GM12878 (cell line): ENCODE measurements at regions not wholly inside any gene's neighbourhood (a gene's known extent, or its start where the extent isn't known, plus 50 kb on each side); places are given as distances from the start of the nearest gene placed in this dataset.
"Not testable (repeated sequence)": the region's sequence is repeated elsewhere in the genome, so short reads cannot be mapped to it uniquely, and the experiment has no call there.

Experiments used
- ATAC-seq: fragments of 200-7000 bp; cut with Tn5 transposase; 3 replicates; pipeline ENCODE4 v1.9.1; 2020; ENCODE audit warnings: mild to moderate bottlenecking, moderate library complexity
- BruUV-seq: library from RNA; stranded (reverse); fragments of 400-500 nt; replicated peaks from 2 replicates; lab custom pipeline; 2021; lab: Mats Ljungman, UMichigan
- CTCF ChIA-PET: fragments of 300-600 bp; sonication (Branson Sonifier 250); formaldehyde crosslinking; extraction: SDS; loops from one replicate; lab custom pipeline; 2021; ENCODE audit warnings: inconsistent platforms; lab: Yijun Ruan, JAX
- POLR2A ChIA-PET: fragments of 350-600 bp; formaldehyde crosslinking; extraction: SDS; loops from one replicate; lab custom pipeline; 2021; ENCODE audit warnings: inconsistent platforms; lab: Charles Lee
- RAD21 ChIA-PET: fragments of 300-600 bp; sonication (Branson Sonifier 250); formaldehyde crosslinking; loops from one replicate; lab custom pipeline; 2023; ENCODE audit warnings: antibody characterized with exemption; ENCODE audit not compliant: unreplicated experiment; lab: Charles Lee
- SMC1A ChIA-PET: fragments of 300-600 bp; sonication (Branson Sonifier 250); formaldehyde crosslinking; loops from one replicate; lab custom pipeline; 2023; ENCODE audit not compliant: unreplicated experiment, uncharacterized antibody; lab: Charles Lee
- DNase-seq: peaks from one replicate; pipeline ENCODE4 v3.0.0-alpha.2; 2011; ENCODE audit warnings: low read depth, low spot score
- FAIRE-seq: peaks from 3 replicates; lab custom pipeline; 2011; peaks lifted over from hg19 to GRCh38; lab: Jason Lieb, UNC
- H2AFZ ChIP-seq: 2 replicates; pipeline ENCODE4 v1.6.0; 2011; ENCODE audit warnings: low read depth, low read length, control low read depth; ENCODE audit not compliant: control insufficient read depth
- H3K27ac ChIP-seq: 2 replicates; pipeline ENCODE4 v1.5.1; 2011; ENCODE audit warnings: control low read depth; ENCODE audit not compliant: control insufficient read depth, insufficient read depth
- H3K27me3 ChIP-seq, 2 experiments: replicated peaks in 1 of 2; 2 replicates each; pipeline versions ENCODE4 v1.6.0 to v1.6.1; 2011; ENCODE audit warnings: low read length in 1 of 2; ENCODE audit not compliant: control insufficient read depth in 2 of 2, insufficient read depth in 2 of 2
- H3K36me3 ChIP-seq, 2 experiments: 2 replicates each; pipeline ENCODE4 v1.5.1; 2011; ENCODE audit warnings: low read length in 1 of 2; ENCODE audit not compliant: control insufficient read depth in 2 of 2, insufficient read depth in 2 of 2
- H3K4me1 ChIP-seq: 2 replicates; pipeline ENCODE4 v1.6.1; 2011; ENCODE audit warnings: mild to moderate bottlenecking, low read length, moderate library complexity, mixed read lengths; ENCODE audit not compliant: control insufficient read depth, insufficient read depth
- H3K4me2 ChIP-seq: 2 replicates; pipeline ENCODE4 v1.6.0; 2011; ENCODE audit warnings: control low read depth; ENCODE audit not compliant: control insufficient read depth, insufficient read depth
- H3K4me3 ChIP-seq: fragments of 200-600 bp; sonication (generic); 2 replicates; pipeline ENCODE4 v1.5.1; 2016
- H3K79me2 ChIP-seq: 2 replicates; pipeline ENCODE4 v1.6.0; 2011; ENCODE audit warnings: low read length; ENCODE audit not compliant: control insufficient read depth, insufficient read depth
- H3K9ac ChIP-seq: 2 replicates; pipeline ENCODE4 v1.8.0; 2011; ENCODE audit warnings: low read length, control low read depth, mixed read lengths; ENCODE audit not compliant: control insufficient read depth, insufficient read depth
- H3K9me3 ChIP-seq: replicated peaks from 3 replicates; pipeline ENCODE4 v1.5.1; 2011; ENCODE audit warnings: mild to moderate bottlenecking, low read length; ENCODE audit not compliant: control insufficient read depth, insufficient read depth
- H4K20me1 ChIP-seq: 2 replicates; pipeline ENCODE4 v1.6.0; 2011; ENCODE audit not compliant: control insufficient read depth, insufficient read depth
- ATF3 ChIP-seq: IDR thresholded peaks from 2 replicates; pipeline ENCODE4 v1.6.1; 2011; ENCODE audit warnings: low read depth, mild to moderate bottlenecking, low read length, moderate library complexity, borderline replicate concordance; ENCODE audit errors: extremely low read depth
- ETV6 ChIP-seq, 2 experiments: fragments of 450-650 bp in 1 of 2; IDR thresholded peaks in 1 of 2; conservative IDR thresholded peaks in 1 of 2; 2 replicates each; pipeline ENCODE4 v1.6.1; 2014; ENCODE audit warnings: antibody characterized with exemption in 1 of 2, borderline replicate concordance in 1 of 2, low read depth in 1 of 2, mild to moderate bottlenecking in 1 of 2, moderate library complexity in 1 of 2
- HDGF ChIP-seq: fragments of 450-650 bp; IDR thresholded peaks from 2 replicates; pipeline ENCODE4 v1.6.1; 2016; ENCODE audit warnings: antibody characterized with exemption
- JUNB ChIP-seq: IDR thresholded peaks from 2 replicates; pipeline ENCODE4 v1.6.1; 2016; ENCODE audit warnings: antibody characterized with exemption, mild to moderate bottlenecking
- POLR2AphosphoS2 ChIP-seq: IDR thresholded peaks from 2 replicates; pipeline ENCODE4 v1.6.1; 2011; ENCODE audit warnings: low read depth, mild to moderate bottlenecking, low read length, improper control_type of control experiment, moderate library complexity
- RAD51 ChIP-seq: fragments of 450-650 bp; IDR thresholded peaks from 2 replicates; pipeline ENCODE4 v1.6.1; 2016; ENCODE audit warnings: moderate library complexity, mild to moderate bottlenecking, inconsistent platforms
- TARDBP ChIP-seq: IDR thresholded peaks from 2 replicates; pipeline ENCODE4 v1.6.1; 2016; ENCODE audit warnings: borderline replicate concordance
- ZBED1 ChIP-seq: IDR thresholded peaks from 2 replicates; pipeline ENCODE4 v1.6.1; 2016; ENCODE audit warnings: borderline replicate concordance
- WGBS: methylation state at CpG from one replicate; pipeline ENCODE4 v1.1.6; 2016; ENCODE audit warnings: low lambda C conversion rate; ENCODE audit not compliant: insufficient replicate concordance, insufficient coverage; ENCODE audit errors: missing lambda C conversion rate; 5-methylcytosine and 5-hydroxymethylcytosine counted together
- in situ Hi-C: fragments of 300-500 bp; cut with MboI; formaldehyde crosslinking; loops from 9 replicates; pipeline ENCODE4 v1.14.3; 2018; ENCODE audit warnings: mixed read lengths
- intact Hi-C: fragments of 100-400 bp; cut with micrococcal nuclease; formaldehyde crosslinking; loops from one replicate; pipeline ENCODE4 v1.14.2; 2022; ENCODE audit not compliant: unreplicated experiment
- TF ChIP-seq, protein P1 (sequence below): IDR thresholded peaks from 2 replicates; pipeline ENCODE4 v1.6.1; 2012; ENCODE audit warnings: low read depth, low read length, improper control_type of control experiment
- TF ChIP-seq, protein P2 (sequence below): fragments of 450-650 bp; IDR thresholded peaks from 2 replicates; pipeline ENCODE4 v1.6.1; 2018; ENCODE audit warnings: borderline replicate concordance, mild to moderate bottlenecking; ENCODE audit not compliant: partially characterized antibody

DNA sequence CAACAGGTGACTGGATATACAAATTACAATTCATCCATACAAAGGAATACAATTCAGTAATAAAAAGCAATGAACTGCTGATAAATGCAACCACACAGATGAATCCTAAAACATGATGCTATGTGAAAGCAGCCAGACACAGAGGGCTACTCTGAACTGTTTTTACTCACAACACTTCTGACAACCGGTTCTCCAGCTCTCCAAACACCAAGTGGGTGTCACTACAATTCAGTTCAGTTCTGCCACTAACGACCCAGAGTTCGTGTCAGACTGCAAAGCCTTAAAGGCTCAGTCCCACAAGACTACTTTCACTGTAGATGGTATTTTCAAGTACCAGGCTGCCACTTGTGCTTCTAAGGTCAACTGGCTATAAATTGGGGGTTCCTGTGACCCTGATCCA is 119.4 kb downstream of the SLC16A1 start (continued):
- no peak for TF ChIP-seq ATF3

DNA sequence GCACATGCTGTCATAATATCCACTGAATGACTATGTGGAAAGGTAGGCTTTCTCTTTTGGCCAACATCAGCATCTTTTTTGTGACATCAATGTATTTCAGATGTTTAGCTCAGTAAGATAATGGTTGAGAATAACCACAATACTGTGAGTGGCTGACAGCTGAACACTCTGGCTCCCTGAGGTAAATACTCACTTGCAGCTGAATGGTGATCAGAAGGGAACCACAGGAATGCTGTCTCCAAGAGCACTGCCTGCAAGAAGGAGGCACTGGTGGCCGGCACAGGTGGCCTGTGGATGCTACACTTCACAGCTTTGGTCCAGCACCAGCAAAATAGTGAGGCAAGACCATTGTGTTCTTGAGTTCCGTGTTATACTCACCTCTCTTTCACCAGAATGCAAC is 118.7 kb upstream of the PPM1J start:
- Histone ChIP-seq H3K4me2 (no peak overlapping the region), H4K20me1 (no peaks in the 10 kb centered on the region), H3K27me3 (no peaks in the 10 kb centered on the region; a peak in 1 of 4 replicates), H3K36me3 (no peaks in the 10 kb centered on the region), H2AFZ (no peak overlapping the region), H3K27ac (no peak overlapping the region), H3K9ac (no peak overlapping the region), H3K4me1 (no peaks in the 10 kb centered on the region), H3K4me3 (no peak overlapping the region), H3K9me3 (no peaks in the 10 kb centered on the region)
- ChIA-PET RAD21 (no interaction called here), SMC1A (no interaction called here), POLR2A (interaction anchor here (1.4 kb wide), 1 partner anchor 9 kb away, joined by 3 read pairs; no protein-coding TSS in a partner anchor)
- 39% methylated on average over 2 of the region's 2 CpGs for WGBS
- intact Hi-C loops (no loop called here), in situ Hi-C loops (no loop called here)
- BruUV-seq: no TSS peak
- TF ChIP-seq, protein P1, sequence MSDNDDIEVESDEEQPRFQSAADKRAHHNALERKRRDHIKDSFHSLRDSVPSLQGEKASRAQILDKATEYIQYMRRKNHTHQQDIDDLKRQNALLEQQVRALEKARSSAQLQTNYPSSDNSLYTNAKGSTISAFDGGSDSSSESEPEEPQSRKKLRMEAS: no peak
- TF ChIP-seq, protein P2, sequence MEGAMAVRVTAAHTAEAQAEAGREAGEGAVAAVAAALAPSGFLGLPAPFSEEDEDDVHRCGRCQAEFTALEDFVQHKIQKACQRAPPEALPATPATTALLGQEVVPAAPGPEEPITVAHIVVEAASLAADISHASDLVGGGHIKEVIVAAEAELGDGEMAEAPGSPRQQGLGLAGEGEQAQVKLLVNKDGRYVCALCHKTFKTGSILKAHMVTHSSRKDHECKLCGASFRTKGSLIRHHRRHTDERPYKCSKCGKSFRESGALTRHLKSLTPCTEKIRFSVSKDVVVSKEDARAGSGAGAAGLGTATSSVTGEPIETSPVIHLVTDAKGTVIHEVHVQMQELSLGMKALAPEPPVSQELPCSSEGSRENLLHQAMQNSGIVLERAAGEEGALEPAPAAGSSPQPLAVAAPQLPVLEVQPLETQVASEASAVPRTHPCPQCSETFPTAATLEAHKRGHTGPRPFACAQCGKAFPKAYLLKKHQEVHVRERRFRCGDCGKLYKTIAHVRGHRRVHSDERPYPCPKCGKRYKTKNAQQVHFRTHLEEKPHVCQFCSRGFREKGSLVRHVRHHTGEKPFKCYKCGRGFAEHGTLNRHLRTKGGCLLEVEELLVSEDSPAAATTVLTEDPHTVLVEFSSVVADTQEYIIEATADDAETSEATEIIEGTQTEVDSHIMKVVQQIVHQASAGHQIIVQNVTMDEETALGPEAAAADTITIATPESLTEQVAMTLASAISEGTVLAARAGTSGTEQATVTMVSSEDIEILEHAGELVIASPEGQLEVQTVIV: no peak
- TF ChIP-seq HDGF (no peak), JUNB (no peak), ETV6 (conservative IDR thresholded peaks at IDR 0.05 in 1 of 2, IDR thresholded peaks at IDR 0.05 in 1 of 2; ENCODE audit: borderline replicate concordance in 1 of 2, low read depth in 1 of 2) (no peak), RAD51 (no peak), POLR2AphosphoS2 (no peak), TARDBP (no peak), ZBED1 (no peak)
- TF ChIP-seq, all 136 proteins: peak for 0
- no peak for ATAC-seq
- CTCF ChIA-PET: no interaction called here
- H3K79me2 ChIP-seq: no peaks in the 10 kb centered on the region
- FAIRE-seq: no peak
- no peak for DNase-seq

DNA sequence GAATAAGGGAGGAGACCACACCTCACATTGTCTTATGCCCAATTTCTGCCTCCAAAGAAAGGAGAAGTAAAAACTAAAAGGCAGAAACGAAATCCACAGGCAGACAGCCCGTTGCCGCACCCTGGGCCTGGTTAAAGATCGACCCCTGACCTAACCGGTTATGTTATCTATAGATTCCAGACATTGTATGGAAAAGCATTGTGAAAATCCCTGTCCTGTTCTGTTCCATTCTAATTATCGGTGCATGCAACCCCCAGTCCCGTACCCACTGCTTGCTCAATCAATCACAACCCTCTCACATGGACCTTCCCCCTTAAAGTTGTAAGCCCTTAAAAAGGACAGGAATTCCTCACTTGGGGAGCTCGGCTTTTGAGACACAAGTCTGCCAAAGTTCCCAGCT is 117.1 kb upstream of the PPM1J start:
- H3K27ac ChIP-seq, DNase-seq, H3K9me3 ChIP-seq, CTCF ChIA-PET, POLR2A ChIA-PET, ATAC-seq, H2AFZ ChIP-seq, RAD21 ChIA-PET, H3K27me3 ChIP-seq, H3K9ac ChIP-seq, BruUV-seq, H3K4me2 ChIP-seq, in situ Hi-C loops, intact Hi-C loops, H4K20me1 ChIP-seq, SMC1A ChIA-PET, H3K4me3 ChIP-seq, H3K4me1 ChIP-seq, H3K79me2 ChIP-seq, H3K36me3 ChIP-seq, FAIRE-seq: not testable (repeated sequence)
- 34% methylated on average over 8 of the region's 8 CpGs for WGBS
